H1 (cell line): ENCODE measurements at regions not wholly inside any gene's neighbourhood (a gene's known extent, or its start where the extent isn't known, plus 50 kb on each side); places are given as distances from the start of the nearest gene placed in this dataset.

Source experiments
- SIN3A ChIP-seq, 2 experiments: IDR thresholded peaks in 1 of 2; conservative IDR thresholded peaks in 1 of 2; 2 replicates each; pipeline ENCODE4 v1.6.1; 2011 to 2012; ENCODE audit warnings: low read length in 2 of 2, improper control_type of control experiment in 1 of 2, low read depth in 1 of 2, mild to moderate bottlenecking in 1 of 2
- TF ChIP-seq, protein P1 (sequence below): fragments of 300-600 bp; sonication (generic); IDR thresholded peaks from 2 replicates; pipeline ENCODE4 v1.7.1; 2012; ENCODE audit warnings: low read length, moderate library complexity, mild to moderate bottlenecking, inconsistent platforms; ENCODE audit not compliant: insufficient replicate concordance

DNA sequence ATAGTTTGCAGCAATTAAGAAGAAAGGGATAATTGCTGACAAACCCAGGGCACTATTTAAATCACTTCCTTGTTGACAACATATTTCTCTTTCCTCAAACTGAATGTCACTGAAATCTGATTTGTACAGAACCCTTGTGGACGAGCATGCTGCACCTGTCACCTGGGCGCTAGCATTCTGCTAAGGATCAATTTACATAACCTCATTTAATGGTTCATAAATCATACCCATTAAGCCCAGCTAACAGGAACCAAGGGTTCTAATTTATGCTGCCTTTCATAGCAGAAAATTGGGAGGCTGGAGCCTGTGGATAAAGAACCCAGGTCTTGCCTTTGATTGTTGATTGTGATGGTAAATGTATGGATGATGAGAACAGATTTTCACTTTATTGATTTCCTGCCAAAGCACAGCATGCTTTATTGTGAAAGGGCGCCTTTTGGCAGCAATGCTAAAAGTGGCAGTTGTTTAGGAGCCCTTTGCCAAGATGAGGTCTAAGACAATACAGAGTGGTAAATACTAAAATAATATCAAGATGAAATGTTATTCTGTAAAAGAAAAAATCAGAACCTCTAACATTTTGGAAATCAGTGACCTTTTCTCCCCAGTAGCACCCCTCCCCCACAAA lies 95.4 kb downstream of the NKX2-1 start (continued):
- TF ChIP-seq, protein P1, sequence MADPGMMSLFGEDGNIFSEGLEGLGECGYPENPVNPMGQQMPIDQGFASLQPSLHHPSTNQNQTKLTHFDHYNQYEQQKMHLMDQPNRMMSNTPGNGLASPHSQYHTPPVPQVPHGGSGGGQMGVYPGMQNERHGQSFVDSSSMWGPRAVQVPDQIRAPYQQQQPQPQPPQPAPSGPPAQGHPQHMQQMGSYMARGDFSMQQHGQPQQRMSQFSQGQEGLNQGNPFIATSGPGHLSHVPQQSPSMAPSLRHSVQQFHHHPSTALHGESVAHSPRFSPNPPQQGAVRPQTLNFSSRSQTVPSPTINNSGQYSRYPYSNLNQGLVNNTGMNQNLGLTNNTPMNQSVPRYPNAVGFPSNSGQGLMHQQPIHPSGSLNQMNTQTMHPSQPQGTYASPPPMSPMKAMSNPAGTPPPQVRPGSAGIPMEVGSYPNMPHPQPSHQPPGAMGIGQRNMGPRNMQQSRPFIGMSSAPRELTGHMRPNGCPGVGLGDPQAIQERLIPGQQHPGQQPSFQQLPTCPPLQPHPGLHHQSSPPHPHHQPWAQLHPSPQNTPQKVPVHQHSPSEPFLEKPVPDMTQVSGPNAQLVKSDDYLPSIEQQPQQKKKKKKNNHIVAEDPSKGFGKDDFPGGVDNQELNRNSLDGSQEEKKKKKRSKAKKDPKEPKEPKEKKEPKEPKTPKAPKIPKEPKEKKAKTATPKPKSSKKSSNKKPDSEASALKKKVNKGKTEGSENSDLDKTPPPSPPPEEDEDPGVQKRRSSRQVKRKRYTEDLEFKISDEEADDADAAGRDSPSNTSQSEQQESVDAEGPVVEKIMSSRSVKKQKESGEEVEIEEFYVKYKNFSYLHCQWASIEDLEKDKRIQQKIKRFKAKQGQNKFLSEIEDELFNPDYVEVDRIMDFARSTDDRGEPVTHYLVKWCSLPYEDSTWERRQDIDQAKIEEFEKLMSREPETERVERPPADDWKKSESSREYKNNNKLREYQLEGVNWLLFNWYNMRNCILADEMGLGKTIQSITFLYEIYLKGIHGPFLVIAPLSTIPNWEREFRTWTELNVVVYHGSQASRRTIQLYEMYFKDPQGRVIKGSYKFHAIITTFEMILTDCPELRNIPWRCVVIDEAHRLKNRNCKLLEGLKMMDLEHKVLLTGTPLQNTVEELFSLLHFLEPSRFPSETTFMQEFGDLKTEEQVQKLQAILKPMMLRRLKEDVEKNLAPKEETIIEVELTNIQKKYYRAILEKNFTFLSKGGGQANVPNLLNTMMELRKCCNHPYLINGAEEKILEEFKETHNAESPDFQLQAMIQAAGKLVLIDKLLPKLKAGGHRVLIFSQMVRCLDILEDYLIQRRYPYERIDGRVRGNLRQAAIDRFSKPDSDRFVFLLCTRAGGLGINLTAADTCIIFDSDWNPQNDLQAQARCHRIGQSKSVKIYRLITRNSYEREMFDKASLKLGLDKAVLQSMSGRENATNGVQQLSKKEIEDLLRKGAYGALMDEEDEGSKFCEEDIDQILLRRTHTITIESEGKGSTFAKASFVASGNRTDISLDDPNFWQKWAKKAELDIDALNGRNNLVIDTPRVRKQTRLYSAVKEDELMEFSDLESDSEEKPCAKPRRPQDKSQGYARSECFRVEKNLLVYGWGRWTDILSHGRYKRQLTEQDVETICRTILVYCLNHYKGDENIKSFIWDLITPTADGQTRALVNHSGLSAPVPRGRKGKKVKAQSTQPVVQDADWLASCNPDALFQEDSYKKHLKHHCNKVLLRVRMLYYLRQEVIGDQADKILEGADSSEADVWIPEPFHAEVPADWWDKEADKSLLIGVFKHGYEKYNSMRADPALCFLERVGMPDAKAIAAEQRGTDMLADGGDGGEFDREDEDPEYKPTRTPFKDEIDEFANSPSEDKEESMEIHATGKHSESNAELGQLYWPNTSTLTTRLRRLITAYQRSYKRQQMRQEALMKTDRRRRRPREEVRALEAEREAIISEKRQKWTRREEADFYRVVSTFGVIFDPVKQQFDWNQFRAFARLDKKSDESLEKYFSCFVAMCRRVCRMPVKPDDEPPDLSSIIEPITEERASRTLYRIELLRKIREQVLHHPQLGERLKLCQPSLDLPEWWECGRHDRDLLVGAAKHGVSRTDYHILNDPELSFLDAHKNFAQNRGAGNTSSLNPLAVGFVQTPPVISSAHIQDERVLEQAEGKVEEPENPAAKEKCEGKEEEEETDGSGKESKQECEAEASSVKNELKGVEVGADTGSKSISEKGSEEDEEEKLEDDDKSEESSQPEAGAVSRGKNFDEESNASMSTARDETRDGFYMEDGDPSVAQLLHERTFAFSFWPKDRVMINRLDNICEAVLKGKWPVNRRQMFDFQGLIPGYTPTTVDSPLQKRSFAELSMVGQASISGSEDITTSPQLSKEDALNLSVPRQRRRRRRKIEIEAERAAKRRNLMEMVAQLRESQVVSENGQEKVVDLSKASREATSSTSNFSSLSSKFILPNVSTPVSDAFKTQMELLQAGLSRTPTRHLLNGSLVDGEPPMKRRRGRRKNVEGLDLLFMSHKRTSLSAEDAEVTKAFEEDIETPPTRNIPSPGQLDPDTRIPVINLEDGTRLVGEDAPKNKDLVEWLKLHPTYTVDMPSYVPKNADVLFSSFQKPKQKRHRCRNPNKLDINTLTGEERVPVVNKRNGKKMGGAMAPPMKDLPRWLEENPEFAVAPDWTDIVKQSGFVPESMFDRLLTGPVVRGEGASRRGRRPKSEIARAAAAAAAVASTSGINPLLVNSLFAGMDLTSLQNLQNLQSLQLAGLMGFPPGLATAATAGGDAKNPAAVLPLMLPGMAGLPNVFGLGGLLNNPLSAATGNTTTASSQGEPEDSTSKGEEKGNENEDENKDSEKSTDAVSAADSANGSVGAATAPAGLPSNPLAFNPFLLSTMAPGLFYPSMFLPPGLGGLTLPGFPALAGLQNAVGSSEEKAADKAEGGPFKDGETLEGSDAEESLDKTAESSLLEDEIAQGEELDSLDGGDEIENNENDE = no peak
- no peak for TF ChIP-seq SIN3A (conservative IDR thresholded peaks at IDR 0.05 in 1 of 2, IDR thresholded peaks at IDR 0.05 in 1 of 2; ENCODE audit: low read depth in 1 of 2, low read length in 2 of 2)
